ENCODE measurements at regions not wholly inside any gene's neighbourhood (a gene's known extent, or its start where the extent isn't known, plus 50 kb on each side); places are given as distances from the start of the nearest gene placed in this dataset.
"Not testable (repeated sequence)": the region's sequence is repeated elsewhere in the genome, so short reads cannot be mapped to it uniquely, and the experiment has no call there.

DNA sequence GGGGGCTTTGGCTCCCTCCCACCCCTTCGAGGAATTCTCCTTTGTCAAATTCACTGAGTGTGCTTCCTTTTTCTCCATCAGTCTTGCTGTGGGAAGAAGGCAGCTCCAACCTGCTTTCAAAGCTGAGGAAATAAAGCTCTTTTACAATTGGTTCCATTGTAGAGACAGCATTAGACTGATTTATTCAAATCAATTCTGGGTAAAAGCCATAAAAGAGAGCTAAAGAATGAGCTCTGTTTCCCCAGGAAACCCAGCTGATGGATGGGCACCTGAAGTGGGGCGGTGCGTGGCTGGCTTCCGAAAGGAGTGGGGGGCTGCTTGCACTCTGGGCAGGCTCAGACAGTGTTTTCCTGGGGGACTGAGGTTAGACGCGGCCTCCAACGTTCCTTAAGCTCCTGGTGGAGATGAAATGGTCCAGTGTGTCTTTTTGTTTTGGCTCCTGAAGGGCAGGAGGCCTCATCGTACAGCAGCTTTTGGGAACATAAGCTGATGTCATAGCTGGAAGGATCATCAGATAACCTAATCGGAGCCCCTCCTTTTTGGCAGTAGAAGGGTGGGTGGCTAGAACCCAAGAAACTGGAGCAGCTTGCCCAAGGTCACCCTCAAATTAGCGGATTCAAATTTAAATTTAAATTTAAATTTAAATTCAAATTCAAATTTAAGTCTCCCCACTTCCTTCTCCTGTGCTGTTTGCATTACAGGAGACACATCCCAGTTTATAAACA lies 128.5 kb upstream of the EEF2KMT start:
- intact Hi-C loops (cut with micrococcal nuclease): no loop called here
- ATAC-seq: no peak
- POLR2A ChIA-PET: no interaction called here
- BruUV-seq (replicated peaks): no TSS peak
- Histone ChIP-seq H3K4me2 (ENCODE audit: low read length) (no peak overlapping the region), H3K9me2 (ENCODE audit: insufficient read depth) (no peaks in the 10 kb centered on the region), H3K4me3 (replicated peaks in 1 of 2; ENCODE audit: low read depth in 1 of 2, low read length in 2 of 2) (no peak overlapping the region), H3K27ac (ENCODE audit: low read depth, low read length) (no peak overlapping the region), H3K4me1 (ENCODE audit: control insufficient read depth in 1 of 2, insufficient read depth in 2 of 2, low read length in 2 of 2) (no peaks in the 10 kb centered on the region), H3K9ac (ENCODE audit: low read length) (no peak overlapping the region), H2AFZ (ENCODE audit: low read depth, low read length, poor library complexity, severe bottlenecking) (no peak overlapping the region), H3K27me3 (ENCODE audit: insufficient read depth, low read length) (peaks cover 9% of the 10 kb centered on the region), H3K79me2 (ENCODE audit: insufficient read depth, low read length) (no peaks in the 10 kb centered on the region), H4K20me1 (ENCODE audit: insufficient read depth) (no peaks in the 10 kb centered on the region), H3K36me3 (ENCODE audit: control insufficient read depth in 1 of 2, insufficient read depth in 2 of 2, low read length in 2 of 2) (no peaks in the 10 kb centered on the region), H3K9me3 (ENCODE audit: control insufficient read depth in 1 of 2, insufficient read depth in 1 of 2, low read depth in 1 of 2, low read length in 2 of 2) (no peaks in the 10 kb centered on the region)
- DNase-seq (ENCODE audit: low read depth, low spot score): no peak
- RAD21 ChIA-PET (ENCODE audit: low non-redundant PET in 1 of 2, low total read pairs in 2 of 2, uncharacterized antibody in 2 of 2, unreplicated experiment in 2 of 2): no interaction called here
- CTCF ChIA-PET: no interaction called here
- no peak for TF ChIP-seq SIN3A (IDR thresholded peaks at IDR 0.05; ENCODE audit: low read depth)
- TF ChIP-seq JUND (IDR thresholded peaks at IDR 0.05): no peak
- TF ChIP-seq ZNF274 (IDR thresholded peaks at IDR 0.05; ENCODE audit: low read depth, low read length): no peak
- TF ChIP-seq EZH2 (IDR thresholded peaks at IDR 0.05): no peak
- no peak for TF ChIP-seq FOSL1 (IDR thresholded peaks at IDR 0.05; ENCODE audit: low read depth)
- TF ChIP-seq POLR2AphosphoS5 (IDR thresholded peaks at IDR 0.05; ENCODE audit: low read depth, low read length): no peak
- TF ChIP-seq CEBPB (IDR thresholded peaks at IDR 0.05; ENCODE audit: low read depth): no peak
- TF ChIP-seq ELF1 (IDR thresholded peaks at IDR 0.05; ENCODE audit: borderline replicate concordance, low read depth): no peak
- TF ChIP-seq SRF (IDR thresholded peaks at IDR 0.05; ENCODE audit: low read depth): no peak
- TF ChIP-seq POLR2A (IDR thresholded peaks at IDR 0.05; ENCODE audit: borderline replicate concordance, extremely low read depth, insufficient read depth, insufficient read length): no peak
- TF ChIP-seq, protein P1, sequence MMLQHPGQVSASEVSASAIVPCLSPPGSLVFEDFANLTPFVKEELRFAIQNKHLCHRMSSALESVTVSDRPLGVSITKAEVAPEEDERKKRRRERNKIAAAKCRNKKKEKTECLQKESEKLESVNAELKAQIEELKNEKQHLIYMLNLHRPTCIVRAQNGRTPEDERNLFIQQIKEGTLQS (IDR thresholded peaks at IDR 0.05): no peak

DNA sequence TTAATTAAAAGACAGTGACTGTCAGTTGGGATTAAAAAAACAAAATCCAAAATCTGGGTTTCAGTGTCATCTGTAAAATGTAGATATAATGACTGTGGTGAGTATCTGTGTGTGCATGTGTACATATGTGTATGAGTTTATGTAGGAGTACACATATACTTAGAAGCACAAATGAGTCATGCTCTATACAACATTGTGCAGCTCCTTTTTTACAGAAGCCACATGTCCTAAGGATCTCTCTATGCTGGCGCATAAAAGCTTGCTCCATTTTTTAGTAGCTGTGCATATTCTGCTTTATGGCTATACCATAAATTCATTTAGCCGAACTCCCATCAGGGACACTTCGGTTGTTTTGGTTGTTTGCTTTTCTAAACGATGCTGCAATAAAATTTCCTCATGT lies 125.2 kb upstream of the EEF2KMT start:
- Histone ChIP-seq H3K9me2 (ENCODE audit: insufficient read depth) (no peaks in the 10 kb centered on the region; the same call in 1 of the 2 replicates), H3K9me3 (ENCODE audit: control insufficient read depth in 1 of 2, insufficient read depth in 1 of 2, low read depth in 1 of 2, low read length in 2 of 2) (no peaks in the 10 kb centered on the region), H3K27ac (ENCODE audit: low read depth, low read length) (no peak overlapping the region), H3K4me3 (replicated peaks in 1 of 2; ENCODE audit: low read depth in 1 of 2, low read length in 2 of 2) (no peak overlapping the region), H3K79me2 (ENCODE audit: insufficient read depth, low read length) (no peaks in the 10 kb centered on the region), H4K20me1 (ENCODE audit: insufficient read depth) (no peaks in the 10 kb centered on the region), H3K36me3 (ENCODE audit: control insufficient read depth in 1 of 2, insufficient read depth in 2 of 2, low read length in 2 of 2) (no peaks in the 10 kb centered on the region), H3K9ac (ENCODE audit: low read length) (no peak overlapping the region), H3K4me1 (ENCODE audit: control insufficient read depth in 1 of 2, insufficient read depth in 2 of 2, low read length in 2 of 2) (no peaks in the 10 kb centered on the region), H3K4me2 (ENCODE audit: low read length) (no peak overlapping the region), H2AFZ (ENCODE audit: low read depth, low read length, poor library complexity, severe bottlenecking) (no peak overlapping the region), H3K27me3 (ENCODE audit: insufficient read depth, low read length) (peaks cover 6% of the 10 kb centered on the region)
- intact Hi-C loops (cut with micrococcal nuclease): no loop called here
- ATAC-seq (no peak), DNase-seq (ENCODE audit: low read depth, low spot score) (no peak)
- ChIA-PET POLR2A (no interaction called here), RAD21 (ENCODE audit: low non-redundant PET in 1 of 2, low total read pairs in 2 of 2, uncharacterized antibody in 2 of 2, unreplicated experiment in 2 of 2) (no interaction called here), CTCF (no interaction called here)
- BruUV-seq (replicated peaks): no TSS peak
- TF ChIP-seq POLR2A (IDR thresholded peaks at IDR 0.05; ENCODE audit: borderline replicate concordance, extremely low read depth, insufficient read depth, insufficient read length): no peak

DNA sequence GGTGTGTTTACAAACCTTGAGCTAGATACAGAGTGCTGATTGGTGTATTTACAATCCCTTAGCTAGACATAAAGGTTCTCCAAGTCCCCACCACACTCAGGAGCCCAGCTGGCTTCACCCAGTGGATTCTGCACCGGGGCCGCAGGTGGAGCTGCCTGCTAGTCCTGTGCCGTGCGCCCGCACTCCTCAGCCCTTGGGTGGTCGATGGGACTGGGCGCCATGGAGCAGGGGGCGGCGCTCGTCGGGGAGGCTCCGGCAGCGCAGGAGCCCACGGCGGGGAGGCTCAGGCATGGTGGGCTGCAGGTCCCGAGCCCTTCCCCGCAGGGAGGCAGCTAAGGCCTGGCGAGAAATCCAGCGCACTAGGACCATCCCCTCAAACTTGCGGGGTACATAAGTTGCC lies 124.2 kb upstream of the EEF2KMT start:
- H3K27me3 ChIP-seq (ENCODE audit: insufficient read depth, low read length); H3K9me3 ChIP-seq (ENCODE audit: control insufficient read depth in 1 of 2, insufficient read depth in 1 of 2, low read depth in 1 of 2, low read length in 2 of 2); RAD21 ChIA-PET (ENCODE audit: low non-redundant PET in 1 of 2, low total read pairs in 2 of 2, uncharacterized antibody in 2 of 2, unreplicated experiment in 2 of 2); H4K20me1 ChIP-seq (ENCODE audit: insufficient read depth); CTCF ChIA-PET; BruUV-seq (replicated peaks); H3K27ac ChIP-seq (ENCODE audit: low read depth, low read length); H3K4me1 ChIP-seq (ENCODE audit: control insufficient read depth in 1 of 2, insufficient read depth in 2 of 2, low read length in 2 of 2); H3K4me2 ChIP-seq (ENCODE audit: low read length); DNase-seq (ENCODE audit: low read depth, low spot score); H3K79me2 ChIP-seq (ENCODE audit: insufficient read depth, low read length); H3K9ac ChIP-seq (ENCODE audit: low read length); intact Hi-C loops (cut with micrococcal nuclease); POLR2A ChIA-PET; H3K36me3 ChIP-seq (ENCODE audit: control insufficient read depth in 1 of 2, insufficient read depth in 2 of 2, low read length in 2 of 2); H3K9me2 ChIP-seq (ENCODE audit: insufficient read depth); H2AFZ ChIP-seq (ENCODE audit: low read depth, low read length, poor library complexity, severe bottlenecking); H3K4me3 ChIP-seq (replicated peaks in 1 of 2; ENCODE audit: low read depth in 1 of 2, low read length in 2 of 2); ATAC-seq: not testable (repeated sequence)
